Pons (tissue), 1 donor: ENCODE measurements at regions not wholly inside any gene's neighbourhood (a gene's known extent, or its start where the extent isn't known, plus 50 kb on each side); places are given as distances from the start of the nearest gene placed in this dataset.

Experiments
- DNase-seq: peaks from one replicate; pipeline ENCODE4 v3.0.0-alpha.2; 2016; ENCODE audit warnings: low spot score

DNA sequence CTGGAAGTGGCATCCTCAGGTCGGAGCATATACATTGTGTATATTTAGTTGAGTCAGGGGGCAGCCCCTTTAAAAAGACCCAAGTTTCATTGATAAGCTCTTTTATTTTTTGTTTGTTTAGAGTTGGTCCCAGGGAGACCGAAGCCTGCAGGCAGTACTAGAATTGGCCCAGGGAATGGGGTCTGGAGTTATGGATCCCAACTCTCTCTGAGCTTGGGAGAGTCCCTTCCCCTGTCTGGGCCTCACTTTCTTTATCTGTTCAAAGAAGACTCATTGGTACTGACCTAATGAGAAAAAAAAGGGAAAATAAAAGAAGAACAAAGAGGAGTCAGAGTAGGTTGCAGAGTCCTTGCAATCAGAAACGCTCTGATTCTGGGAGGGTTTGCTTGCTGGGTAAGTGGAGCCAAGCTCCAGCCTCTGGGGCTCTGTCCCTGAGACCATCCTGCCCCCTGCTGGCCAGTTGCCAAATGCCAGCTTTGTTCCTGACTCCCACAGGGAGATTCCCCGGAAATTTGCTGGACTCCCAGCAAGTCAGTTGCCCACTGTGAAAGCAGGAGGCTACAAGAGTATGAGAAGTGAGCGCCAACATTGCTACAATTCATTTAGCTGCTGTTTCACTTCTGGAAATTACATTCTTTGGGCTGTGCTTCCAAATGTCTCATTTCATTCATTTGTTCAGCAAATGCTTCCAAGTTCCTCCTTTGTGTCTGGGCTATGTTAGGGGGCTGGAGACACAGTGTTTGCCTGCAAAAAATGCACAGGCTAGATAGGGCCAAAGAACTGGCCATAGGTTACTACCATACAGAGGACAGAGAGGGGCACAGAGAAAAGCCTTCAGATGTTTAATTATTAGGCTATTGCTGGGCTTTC is 156.2 kb downstream of the MELK start:
- DNase-seq = peak; percentile 38

DNA sequence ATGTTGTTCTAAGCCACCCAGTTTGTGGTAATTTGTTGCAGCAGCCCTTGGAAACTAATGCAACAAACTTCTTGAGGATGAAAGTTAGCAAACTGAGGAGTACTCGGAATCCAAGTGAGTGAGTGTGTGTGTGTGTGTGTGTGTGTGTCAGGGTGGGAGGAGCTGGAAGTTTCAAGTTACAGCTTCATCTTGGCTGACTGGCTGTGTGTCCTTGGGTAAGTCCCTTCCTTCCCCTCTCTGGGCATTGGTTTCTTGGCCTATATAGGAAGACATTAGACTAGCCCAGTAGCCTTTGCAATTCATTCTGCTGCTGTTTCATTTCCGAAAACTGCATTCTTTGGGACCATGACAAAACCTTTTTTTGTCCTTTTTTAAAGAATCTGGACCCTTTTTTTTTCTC is 157.2 kb downstream of the MELK start:
- DNase-seq = no peak

DNA sequence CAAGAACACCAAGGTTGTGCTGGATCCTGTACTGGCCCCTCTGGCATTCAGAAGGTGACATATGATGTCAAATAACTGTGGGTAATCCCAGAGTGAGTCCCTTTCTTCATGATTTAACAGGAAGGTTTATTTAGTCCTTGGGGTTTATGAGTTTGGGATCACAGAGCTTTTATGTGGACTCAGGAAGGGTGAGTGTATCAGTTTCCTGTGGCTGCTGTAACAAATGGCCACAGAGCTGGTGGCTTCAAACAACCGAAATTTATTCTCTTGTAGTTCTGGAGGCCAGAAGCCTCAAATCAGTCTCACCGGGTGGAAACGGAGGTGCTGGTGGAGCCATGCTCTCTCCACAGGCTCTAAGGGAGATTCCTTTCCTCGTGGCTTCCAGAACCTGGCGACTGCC is 157.7 kb downstream of the MELK start:
- no peak for DNase-seq

- peak; percentile 10 for DNase-seq
These were observed 158.6 kb downstream of the MELK start for GRCh38 chr9:36731068-36731956.

GRCh38 chr9:36734737-36735136 is 162.0 kb downstream of the MELK start:
- DNase-seq = no peak

DNA sequence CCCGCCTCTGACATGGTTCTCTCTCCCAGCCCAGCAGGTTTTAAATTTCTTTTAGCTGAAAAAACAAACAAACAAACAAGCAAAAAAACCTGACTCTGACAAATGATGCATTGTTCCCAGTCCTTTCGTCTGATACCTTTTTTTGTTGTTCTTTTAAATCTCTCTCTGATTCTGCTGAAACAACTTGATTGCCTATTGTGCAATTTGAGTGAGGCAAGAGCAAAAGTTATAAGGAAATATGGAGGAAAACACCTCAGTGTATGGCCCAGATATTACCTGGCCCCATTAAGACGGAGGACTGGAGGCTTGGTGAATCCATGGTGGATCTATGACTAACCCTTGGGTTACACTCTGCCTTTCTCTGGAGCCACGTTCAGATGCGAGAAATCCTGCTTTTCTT is 164.0 kb downstream of the MELK start:
- DNase-seq = no peak

DNA sequence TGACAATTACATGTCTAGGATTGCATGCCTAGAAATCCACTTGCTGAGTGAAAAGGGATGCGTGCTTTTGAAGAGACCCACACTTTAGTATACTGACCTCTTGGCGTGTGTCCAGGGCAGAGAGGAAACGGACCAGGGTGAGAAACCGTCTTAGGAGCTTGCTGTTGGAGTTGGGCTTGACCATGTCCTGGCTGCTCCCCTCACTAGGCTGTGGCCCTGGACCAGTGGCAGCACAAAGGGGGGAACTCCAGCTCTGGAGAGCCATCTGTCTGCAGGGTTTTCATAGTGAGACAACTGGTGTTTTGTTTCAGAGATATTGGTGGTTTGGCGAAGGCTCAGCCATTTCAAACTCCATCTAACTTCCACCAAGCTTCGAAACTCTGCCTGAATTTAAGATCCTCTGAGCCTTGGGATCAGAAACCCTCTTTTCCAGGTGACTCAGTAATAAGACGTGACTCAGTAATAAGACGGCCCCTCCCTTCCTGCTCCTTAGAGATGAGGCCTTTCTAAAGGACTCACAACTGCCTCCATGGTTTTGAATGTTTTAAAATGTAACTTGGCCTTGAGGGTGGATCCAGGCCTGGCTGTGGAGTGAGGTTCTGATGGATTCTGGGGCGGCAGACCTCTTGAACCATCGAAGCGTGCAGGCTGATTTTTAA is 165.8 kb downstream of the MELK start:
- peak; percentile 5 for DNase-seq

DNA sequence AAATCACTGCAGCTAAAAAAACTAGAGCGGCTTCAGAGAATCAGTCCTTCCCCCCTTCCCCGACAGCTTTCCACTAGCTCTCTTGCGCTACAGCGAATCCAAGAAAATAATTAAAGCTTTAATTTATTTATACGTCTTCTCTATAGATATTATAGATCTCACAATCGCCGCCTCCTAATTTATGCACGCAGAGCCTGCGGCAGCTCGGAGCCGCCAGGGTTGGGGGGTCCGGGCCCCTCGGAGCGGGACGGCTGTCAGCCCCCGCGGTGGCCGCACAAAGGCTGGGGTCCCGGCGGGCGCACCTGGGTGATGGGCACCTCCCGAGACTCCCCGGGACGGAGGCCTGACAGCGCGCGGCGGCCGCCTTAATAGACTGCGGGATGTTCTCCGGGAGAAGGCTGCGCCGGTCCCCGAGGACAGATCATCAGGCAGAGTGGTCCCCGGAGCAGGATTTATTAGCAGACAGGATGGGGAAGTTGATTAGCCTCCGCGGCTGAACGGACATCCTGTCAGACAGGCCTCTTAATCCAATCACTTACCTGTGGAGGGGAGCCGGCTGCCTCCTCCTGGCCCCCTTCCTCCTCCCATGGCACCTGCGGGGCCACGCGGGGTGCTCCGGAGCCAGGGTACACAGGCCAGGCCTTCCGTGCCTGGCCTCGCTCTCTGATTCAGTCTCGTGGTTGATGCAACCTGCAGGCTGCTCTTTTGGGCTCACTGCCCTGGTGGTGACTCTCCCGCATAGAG is 166.8 kb downstream of the MELK start:
- DNase-seq = no peak

DNA sequence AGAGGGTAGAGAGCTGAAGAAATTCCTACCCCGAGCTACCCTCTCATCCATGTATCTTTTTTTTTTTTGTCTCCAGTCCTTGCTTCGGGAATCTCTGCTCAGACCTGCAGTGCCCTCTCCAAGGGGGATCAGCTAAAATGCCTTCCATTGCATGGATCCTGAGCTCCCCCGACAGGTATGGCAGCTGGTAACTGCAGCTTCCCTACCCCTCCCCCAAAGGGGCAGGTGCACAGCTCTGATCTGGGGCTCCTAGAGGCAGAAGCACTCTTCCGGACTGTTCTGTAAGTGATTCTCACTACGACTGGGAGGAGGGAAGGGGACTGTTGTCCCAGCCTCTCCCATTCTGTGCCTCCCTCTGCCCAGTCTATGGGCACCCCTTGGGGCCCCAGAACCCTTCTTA is 169.6 kb downstream of the MELK start:
- DNase-seq = no peak

DNA sequence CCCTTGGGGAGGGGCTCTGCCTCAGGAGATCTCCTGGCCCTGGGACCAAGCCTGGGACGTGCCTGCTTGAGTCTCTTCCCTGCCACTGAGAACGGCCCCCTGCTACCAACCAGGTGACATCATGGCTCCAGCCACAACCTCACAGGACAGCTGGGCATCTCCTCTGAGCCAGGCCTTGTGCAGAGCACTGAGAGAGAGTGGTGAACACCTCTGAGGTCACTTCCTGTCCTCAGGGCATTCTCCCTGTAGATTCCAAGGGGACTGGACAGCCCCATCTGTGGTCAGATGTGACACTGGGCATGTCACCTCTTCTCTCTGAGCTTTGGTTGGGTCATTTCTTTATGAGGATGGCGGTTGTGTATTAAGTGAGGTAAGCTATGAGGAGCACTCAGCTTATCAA is 172.0 kb downstream of the MELK start:
- no peak for DNase-seq

- DNase-seq = no peak
These were observed 173.3 kb downstream of the MELK start for GRCh38 chr9:36745977-36746376.

- DNase-seq = no peak
These were observed 173.7 kb downstream of the MELK start for GRCh38 chr9:36746415-36746814.

DNA sequence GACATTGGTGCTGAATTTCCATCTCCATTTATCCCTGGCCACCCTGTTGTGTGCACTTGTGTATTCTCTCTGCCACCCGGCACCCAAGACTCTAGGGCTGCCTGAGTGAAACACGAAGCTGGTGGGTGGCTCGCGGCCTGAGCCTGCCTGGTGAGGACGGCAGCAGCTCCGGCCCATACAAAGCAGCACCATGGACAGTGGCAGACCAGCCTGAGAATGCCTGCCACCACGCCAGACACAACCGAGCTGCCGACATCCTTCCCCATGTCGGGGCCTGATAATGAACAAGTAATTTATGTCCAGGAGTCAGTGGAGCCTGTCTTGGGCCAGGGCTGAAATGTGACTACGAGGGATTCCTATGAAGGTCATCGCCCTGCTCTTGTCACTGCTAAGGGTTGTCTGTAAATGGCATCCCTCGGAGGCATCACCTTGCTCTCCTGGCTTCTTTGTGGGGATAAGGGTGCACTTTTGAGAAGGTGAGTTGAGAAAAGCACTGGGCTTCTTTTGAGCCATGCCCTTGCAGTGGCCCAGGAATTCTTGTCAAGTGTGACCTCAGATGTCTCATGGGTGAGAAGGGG is 175.7 kb downstream of the MELK start:
- DNase-seq = no peak

DNA sequence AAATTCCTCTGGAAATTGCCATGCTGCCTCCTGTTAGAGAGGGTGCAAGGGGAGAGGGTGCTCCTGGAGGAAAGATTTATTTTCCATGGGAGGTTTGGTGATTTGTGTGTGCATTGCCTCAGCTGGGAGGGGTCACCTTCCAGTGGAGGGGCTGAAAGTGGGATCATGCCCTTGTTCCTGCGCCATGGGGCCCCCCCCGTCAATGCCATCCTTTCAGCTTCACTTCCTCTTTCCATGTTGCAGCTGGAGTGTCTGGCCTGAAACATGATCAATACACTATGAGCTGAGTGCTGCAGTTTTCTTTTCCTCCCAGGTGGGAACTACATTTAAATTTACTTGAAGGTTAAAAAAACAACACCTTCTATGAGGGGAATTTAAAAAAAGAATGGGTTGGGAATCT is 176.8 kb downstream of the MELK start:
- DNase-seq = no peak

DNA sequence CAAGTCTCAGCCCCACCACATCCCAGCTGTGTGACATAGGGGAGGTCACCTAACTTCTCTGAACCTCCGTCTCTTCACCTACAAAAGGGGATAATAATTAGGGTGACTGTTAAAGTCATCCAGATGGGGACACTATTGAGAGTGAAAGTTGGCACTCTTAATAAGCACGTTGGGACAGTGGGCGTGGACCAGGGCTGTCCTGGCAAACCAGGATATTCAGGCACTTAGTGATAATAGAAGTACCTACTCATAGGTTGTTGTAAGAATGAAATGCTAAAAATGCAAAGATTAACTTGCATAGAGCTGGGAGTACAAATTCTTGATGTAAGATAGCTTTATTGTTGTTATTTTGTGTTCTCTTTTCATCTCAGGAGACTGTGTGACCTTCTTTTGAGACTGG is 177.9 kb downstream of the MELK start:
- no peak for DNase-seq

DNA sequence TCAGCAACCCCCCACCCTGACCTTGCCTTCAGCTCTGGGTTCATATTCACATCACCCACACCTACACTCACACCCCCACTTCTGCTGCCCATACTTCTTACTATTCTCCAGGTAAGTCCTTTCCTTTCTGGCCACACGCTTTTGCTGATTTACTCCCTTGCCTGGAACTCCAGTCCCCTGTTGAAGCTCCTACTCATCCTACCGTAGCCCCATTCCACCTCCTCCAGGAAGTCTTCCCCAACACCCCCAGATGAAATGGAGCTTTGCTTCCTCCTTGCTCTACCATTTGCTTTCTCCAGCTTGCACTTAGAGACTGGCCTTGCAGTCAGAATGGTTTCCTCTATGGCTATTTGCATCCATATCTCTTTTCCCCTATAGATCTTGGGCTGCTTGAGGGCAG is 182.3 kb downstream of the MELK start:
- no peak for DNase-seq

DNA sequence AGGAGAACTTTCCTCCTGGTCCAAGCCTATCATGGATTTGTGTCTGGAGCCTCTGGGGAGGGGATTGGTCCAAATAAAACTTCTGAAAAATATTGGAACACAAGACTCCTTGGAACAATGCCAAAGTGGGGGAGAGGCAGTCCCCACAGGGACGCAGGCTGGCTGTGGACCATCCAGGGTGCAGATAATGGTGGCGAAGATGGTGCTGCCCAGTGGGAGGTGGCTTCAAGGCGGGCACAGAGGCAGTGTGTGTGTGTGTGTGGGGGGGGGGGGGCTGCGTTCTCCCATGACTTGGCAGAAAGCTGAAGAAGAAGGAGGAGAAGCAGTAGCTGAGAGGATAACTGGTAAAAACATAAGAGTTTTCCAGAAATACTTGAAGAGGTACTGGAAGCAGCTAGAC is 186.4 kb downstream of the MELK start:
- no peak for DNase-seq

DNA sequence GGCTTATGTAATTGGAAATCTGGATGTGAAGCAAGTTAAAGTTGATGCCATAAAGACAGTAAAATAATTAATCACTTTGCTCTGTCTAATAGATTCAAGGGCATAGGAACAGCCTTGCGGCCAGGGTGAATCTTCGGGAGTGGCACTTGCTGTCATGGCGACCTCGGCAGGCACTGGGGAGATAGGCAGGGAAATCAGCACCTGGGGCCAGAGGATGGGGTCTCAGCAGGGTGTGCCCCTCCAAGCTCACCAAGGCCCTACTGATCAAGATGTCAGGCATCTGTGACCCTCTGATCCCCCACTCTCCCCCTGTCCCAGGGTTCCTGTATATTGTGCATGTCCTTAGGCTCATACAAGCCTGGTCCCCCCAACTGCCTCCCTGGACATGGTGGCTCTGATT is 187.3 kb downstream of the MELK start:
- DNase-seq = no peak

DNA sequence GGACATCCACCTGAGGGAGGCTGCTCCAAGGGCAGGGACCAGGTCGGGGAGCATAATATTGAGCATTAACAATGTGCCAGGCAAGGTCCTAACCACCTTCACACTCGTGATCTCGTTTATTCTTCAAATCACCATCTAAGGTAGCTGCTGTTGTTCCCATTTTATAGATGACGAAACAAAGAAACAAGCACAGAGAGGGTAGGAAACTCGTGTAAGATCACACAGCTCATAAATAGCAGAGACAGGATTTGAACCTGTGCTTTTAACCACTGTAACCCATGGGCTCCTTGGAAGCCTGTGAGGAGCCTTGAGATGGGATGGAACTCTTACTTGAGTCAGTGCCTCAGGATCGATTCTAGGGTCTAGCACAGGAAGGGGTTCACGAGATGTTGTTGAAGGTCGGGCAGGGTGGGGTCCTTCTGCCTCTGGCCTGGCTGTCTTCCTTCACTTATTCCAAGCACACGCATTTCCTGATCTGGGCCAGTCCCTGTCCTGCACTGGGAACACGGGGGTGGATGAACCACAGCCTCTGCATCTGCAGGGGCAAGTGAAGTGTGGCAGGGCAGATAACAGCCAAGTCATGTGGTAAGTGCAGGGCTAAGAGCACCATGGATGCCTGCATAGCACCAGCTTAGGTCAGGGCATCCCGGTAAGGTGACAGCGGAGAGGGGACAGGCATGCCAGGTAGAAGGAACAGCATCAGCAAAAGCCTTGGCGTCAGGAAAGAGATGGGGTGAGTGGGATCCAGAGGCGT is 188.1 kb downstream of the MELK start:
- DNase-seq = no peak

DNA sequence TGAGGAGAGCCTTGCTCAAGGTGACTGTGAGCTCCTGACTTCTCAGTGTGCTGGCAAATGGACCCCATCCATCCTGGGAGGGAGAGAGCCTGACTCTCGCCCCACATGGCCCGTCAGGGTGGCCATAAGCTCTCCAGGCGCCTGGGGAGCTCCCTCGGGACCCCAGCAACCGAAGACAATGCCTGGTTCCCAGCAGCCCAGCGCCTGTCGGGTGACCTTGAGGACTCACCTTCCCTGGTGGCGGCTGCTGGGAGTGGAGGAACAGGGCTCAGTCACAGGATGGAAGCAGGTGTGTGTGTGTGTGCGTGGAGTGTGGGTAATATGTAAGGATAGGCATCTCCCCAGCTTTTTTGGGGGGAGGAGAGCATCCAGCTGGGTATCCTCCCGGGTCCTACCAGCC is 190.3 kb downstream of the MELK start:
- no peak for DNase-seq

DNA sequence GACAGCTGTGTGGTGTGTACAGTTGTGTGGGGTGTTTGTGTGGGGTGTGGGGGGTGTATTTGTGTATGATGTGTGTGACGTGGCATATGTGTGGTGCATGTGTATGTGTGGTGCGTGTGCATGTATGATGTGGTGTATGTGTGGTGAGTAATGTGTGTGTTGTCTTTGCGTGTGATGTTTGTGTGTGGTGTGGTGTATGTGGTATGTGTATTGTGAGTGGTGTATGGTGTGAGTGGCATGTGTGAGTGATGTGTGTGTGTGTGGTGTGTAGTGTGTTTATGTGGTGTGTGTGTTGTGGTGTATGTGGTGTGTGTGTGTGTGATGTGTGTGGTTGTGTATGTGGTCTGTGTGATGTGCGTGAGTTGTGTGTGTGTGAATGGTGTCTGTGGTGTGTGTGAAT is 191.1 kb downstream of the MELK start:
- no peak for DNase-seq
